PC-9 (cell line): ENCODE measurements at regions not wholly inside any gene's neighbourhood (a gene's known extent, or its start where the extent isn't known, plus 50 kb on each side); places are given as distances from the start of the nearest gene placed in this dataset.

Experiments used
- BruUV-seq: library from RNA; stranded (reverse); fragments of 400-500 nt; replicated peaks from 2 replicates; lab custom pipeline; 2021; lab: Mats Ljungman, UMichigan
- CTCF ChIA-PET: fragments of 300-600 bp; sonication (Branson Sonifier 250); formaldehyde crosslinking; loops from one replicate; lab custom pipeline; 2022; ENCODE audit warnings: antibody characterized with exemption; lab: Charles Lee
- POLR2A ChIA-PET: fragments of 300-600 bp; sonication (Branson Sonifier 250); formaldehyde crosslinking; loops from one replicate; lab custom pipeline; 2022; ENCODE audit warnings: antibody characterized with exemption; ENCODE audit not compliant: unreplicated experiment; lab: Charles Lee
- DNase-seq, 2 experiments: peaks; one replicate each; pipeline versions ENCODE4 v3.0.0 to v3.0.0-alpha.2; 2015 to 2022; ENCODE audit warnings: mixed read lengths in 1 of 2
- H2AFZ ChIP-seq: fragments of 200-600 bp; sonication (generic); 2 replicates; pipeline ENCODE4 v1.8.1; 2017; ENCODE audit warnings: antibody characterized with exemption
- H3F3A ChIP-seq: fragments of 200-600 bp; sonication (generic); 2 replicates; pipeline ENCODE4 v1.8.1; 2017; ENCODE audit warnings: antibody characterized with exemption, mild to moderate bottlenecking, low read depth; ENCODE audit not compliant: insufficient read depth
- H3K27ac ChIP-seq: fragments of 200-600 bp; sonication (generic); 2 replicates; pipeline ENCODE4 v1.6.1; 2016; ENCODE audit warnings: mixed run types
- H3K27me3 ChIP-seq: fragments of 200-600 bp; sonication (generic); 2 replicates; pipeline ENCODE4 v1.6.1; 2016; ENCODE audit warnings: low read depth, mixed run types; ENCODE audit not compliant: insufficient read depth
- H3K36me3 ChIP-seq: fragments of 200-600 bp; sonication (generic); 2 replicates; pipeline ENCODE4 v1.6.1; 2016; ENCODE audit warnings: low read depth, mixed run types
- H3K4me1 ChIP-seq: fragments of 200-600 bp; sonication (generic); replicated peaks from 2 replicates; pipeline ENCODE4 v1.6.1; 2016; ENCODE audit warnings: mixed run types; ENCODE audit not compliant: insufficient read depth
- H3K4me2 ChIP-seq: fragments of 200-600 bp; sonication (generic); 2 replicates; pipeline ENCODE4 v1.6.1; 2017; ENCODE audit warnings: mixed run types
- H3K4me3 ChIP-seq: fragments of 200-600 bp; sonication (generic); 2 replicates; pipeline ENCODE4 v1.6.1; 2016; ENCODE audit warnings: mixed run types
- H3K79me2 ChIP-seq: fragments of 200-600 bp; sonication (generic); 2 replicates; pipeline ENCODE4 v1.6.1; 2017; ENCODE audit warnings: low read depth, mixed run types
- H3K9me2 ChIP-seq: fragments of 200-600 bp; sonication (generic); 2 replicates; pipeline ENCODE4 v1.8.1; 2017; ENCODE audit warnings: mild to moderate bottlenecking; ENCODE audit not compliant: insufficient read depth
- H3K9me3 ChIP-seq: fragments of 200-600 bp; sonication (generic); 2 replicates; pipeline ENCODE4 v1.8.1; 2016; ENCODE audit warnings: low read depth; ENCODE audit not compliant: insufficient read depth
- H4K20me1 ChIP-seq: fragments of 200-600 bp; sonication (generic); 2 replicates; pipeline ENCODE4 v1.8.1; 2017; ENCODE audit not compliant: insufficient read depth
- EZH2 ChIP-seq: fragments of 200-600 bp; sonication (generic); IDR thresholded peaks from 2 replicates; pipeline ENCODE4 v1.8.0; 2017; ENCODE audit warnings: antibody characterized with exemption, low read depth
- intact Hi-C: fragments of 100-400 bp; cut with micrococcal nuclease; formaldehyde crosslinking; loops from one replicate; pipeline ENCODE4 v1.10.0; 2022; ENCODE audit not compliant: unreplicated experiment
- TF ChIP-seq, protein P1 (sequence below): fragments of 200-600 bp; sonication (generic); conservative IDR thresholded peaks from 2 replicates; pipeline ENCODE4 v1.6.1; 2017; ENCODE audit warnings: mixed run types, antibody characterized with exemption, mild to moderate bottlenecking, moderate library complexity

DNA sequence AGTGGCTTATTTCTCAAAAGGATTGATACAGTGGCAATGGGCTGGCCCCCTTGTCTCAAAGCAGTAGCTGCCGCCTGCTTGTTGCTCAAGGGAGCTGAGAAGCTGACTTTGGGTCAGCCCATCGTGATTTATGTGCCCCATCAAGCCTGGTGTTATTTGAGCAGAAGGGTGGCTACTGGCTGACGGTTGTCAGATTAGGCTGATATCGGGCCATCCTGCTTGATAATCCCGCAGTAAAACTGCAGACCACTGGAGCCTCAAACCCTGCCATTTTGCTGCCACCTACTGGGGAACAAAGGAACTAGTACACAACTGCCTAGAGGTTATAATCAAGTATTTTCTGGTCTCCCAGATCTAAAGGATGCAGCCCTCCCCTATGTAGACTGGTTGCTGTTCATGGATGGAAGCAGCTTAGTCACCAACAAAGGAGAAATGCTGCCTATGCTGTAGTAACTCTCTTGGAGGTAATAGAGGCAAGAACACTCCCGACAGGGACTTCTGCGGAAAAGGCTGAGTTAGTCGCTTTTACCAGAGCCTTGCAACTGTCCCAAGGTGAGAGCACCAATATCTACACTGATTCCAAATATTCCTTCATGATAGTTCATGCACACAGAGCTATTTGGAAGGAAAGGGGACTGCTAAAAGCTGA, 65.9 kb upstream of the ZNF92 start:
- H3K36me3 ChIP-seq, result no peaks in the 10 kb centered on the region
- TF ChIP-seq EZH2, result no peak
- TF ChIP-seq, protein P1, sequence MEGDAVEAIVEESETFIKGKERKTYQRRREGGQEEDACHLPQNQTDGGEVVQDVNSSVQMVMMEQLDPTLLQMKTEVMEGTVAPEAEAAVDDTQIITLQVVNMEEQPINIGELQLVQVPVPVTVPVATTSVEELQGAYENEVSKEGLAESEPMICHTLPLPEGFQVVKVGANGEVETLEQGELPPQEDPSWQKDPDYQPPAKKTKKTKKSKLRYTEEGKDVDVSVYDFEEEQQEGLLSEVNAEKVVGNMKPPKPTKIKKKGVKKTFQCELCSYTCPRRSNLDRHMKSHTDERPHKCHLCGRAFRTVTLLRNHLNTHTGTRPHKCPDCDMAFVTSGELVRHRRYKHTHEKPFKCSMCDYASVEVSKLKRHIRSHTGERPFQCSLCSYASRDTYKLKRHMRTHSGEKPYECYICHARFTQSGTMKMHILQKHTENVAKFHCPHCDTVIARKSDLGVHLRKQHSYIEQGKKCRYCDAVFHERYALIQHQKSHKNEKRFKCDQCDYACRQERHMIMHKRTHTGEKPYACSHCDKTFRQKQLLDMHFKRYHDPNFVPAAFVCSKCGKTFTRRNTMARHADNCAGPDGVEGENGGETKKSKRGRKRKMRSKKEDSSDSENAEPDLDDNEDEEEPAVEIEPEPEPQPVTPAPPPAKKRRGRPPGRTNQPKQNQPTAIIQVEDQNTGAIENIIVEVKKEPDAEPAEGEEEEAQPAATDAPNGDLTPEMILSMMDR, result peak; percentile 85
- H3K27me3 ChIP-seq, result peaks cover 7% of the 10 kb centered on the region; the same call in 1 of the 2 replicates
- H3K9me2 ChIP-seq, result no peaks in the 10 kb centered on the region
- H3K4me1 ChIP-seq, result no peaks in the 10 kb centered on the region
- DNase-seq, result peak in 1 of 2 experiments; percentile 31
- no peaks in the 10 kb centered on the region for H3F3A ChIP-seq
- POLR2A ChIA-PET, result no interaction called here
- H3K9me3 ChIP-seq, result no peaks in the 10 kb centered on the region
- H4K20me1 ChIP-seq, result no peaks in the 10 kb centered on the region
- no TSS peak for BruUV-seq
- no peak overlapping the region for H3K4me2 ChIP-seq
- no peak overlapping the region for H2AFZ ChIP-seq
- no peaks in the 10 kb centered on the region for H3K79me2 ChIP-seq
- no peak overlapping the region for H3K27ac ChIP-seq
- CTCF ChIA-PET, result interaction anchor here (0.5 to 0.8 kb wide), 2 partner anchors 71 to 91 kb away, joined by 3 read pairs; no protein-coding TSS in a partner anchor
- H3K4me3 ChIP-seq, result no peak overlapping the region
- intact Hi-C loops, result loop anchor here (1.0 to 2.0 kb wide), 2 partner anchors 91 to 356 kb away; no protein-coding TSS in a partner anchor

- Histone ChIP-seq H2AFZ (no peak overlapping the region), H3K4me2 (no peak overlapping the region), H3K9me2 (no peaks in the 10 kb centered on the region), H3F3A (no peaks in the 10 kb centered on the region), H3K27ac (no peak overlapping the region), H3K79me2 (no peaks in the 10 kb centered on the region), H4K20me1 (no peaks in the 10 kb centered on the region), H3K27me3 (peaks cover 21% of the 10 kb centered on the region; the same call in 1 of the 2 replicates), H3K4me1 (no peaks in the 10 kb centered on the region), H3K9me3 (no peaks in the 10 kb centered on the region), H3K36me3 (no peaks in the 10 kb centered on the region), H3K4me3 (no peak overlapping the region)
- BruUV-seq, result no TSS peak
- intact Hi-C loops, result no loop called here
- ChIA-PET POLR2A (no interaction called here), CTCF (no interaction called here)
- DNase-seq, result no peak
- TF ChIP-seq, protein P1, result no peak
- TF ChIP-seq EZH2, result no peak
Measured at GRCh38 chr7:65304175-65304574, 69.5 kb upstream of the ZNF92 start.

DNA sequence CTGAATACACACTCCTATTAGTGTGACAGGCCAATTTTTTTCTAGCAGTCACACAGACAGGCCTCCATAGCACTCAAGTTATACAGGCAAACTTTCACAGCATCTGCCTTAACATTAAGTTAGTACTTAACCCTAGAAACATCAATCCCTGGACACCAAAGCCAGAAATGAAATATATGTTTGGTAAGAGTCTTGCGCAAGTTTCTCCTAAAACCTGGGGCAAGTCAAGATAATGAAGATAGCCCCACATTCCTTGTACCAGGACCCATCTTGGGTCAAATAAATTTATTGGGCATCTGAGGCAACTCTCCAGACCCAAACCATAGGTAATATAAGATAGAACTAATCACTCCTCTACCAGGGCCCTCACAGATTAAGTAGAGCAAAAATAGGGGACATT, 70.8 kb upstream of the ZNF92 start:
- POLR2A ChIA-PET, result no interaction called here
- no TSS peak for BruUV-seq
- CTCF ChIA-PET, result no interaction called here
- Histone ChIP-seq H4K20me1 (no peaks in the 10 kb centered on the region), H3K4me3 (no peak overlapping the region), H3K4me2 (no peak overlapping the region), H3K4me1 (no peaks in the 10 kb centered on the region), H2AFZ (no peak overlapping the region), H3K36me3 (no peaks in the 10 kb centered on the region), H3K9me2 (no peaks in the 10 kb centered on the region), H3K79me2 (no peaks in the 10 kb centered on the region), H3K27me3 (peaks cover 23% of the 10 kb centered on the region; the same call in 1 of the 2 replicates), H3K9me3 (no peaks in the 10 kb centered on the region), H3F3A (no peaks in the 10 kb centered on the region), H3K27ac (no peak overlapping the region)
- no peak for DNase-seq
- TF ChIP-seq EZH2, result no peak
- TF ChIP-seq, protein P1, result no peak
- intact Hi-C loops, result no loop called here
